B cell (primary cell): ENCODE measurements at regions not wholly inside any gene's neighbourhood (a gene's known extent, or its start where the extent isn't known, plus 50 kb on each side); places are given as distances from the start of the nearest gene placed in this dataset.

Experiments used
- CTCF ChIP-seq: fragments of 200-600 bp; IDR thresholded peaks from one replicate; pipeline ENCODE4 v1.8.0; 2022; ENCODE audit warnings: antibody characterized with exemption, mild to moderate bottlenecking
- EZH2 ChIP-seq: IDR thresholded peaks from 2 replicates; pipeline ENCODE4 v1.6.1; 2012; ENCODE audit warnings: borderline replicate concordance, low read depth, mild to moderate bottlenecking, moderate library complexity, low read length; ENCODE audit not compliant: insufficient read depth, poor library complexity, severe bottlenecking

- TF ChIP-seq CTCF (no peak), EZH2 (no peak)
Measured at GRCh38 chr11:36878737-36879136, 280.7 kb upstream of the RAG2 start.
